GM18867 (cell line): ENCODE measurements at regions not wholly inside any gene's neighbourhood (a gene's known extent, or its start where the extent isn't known, plus 50 kb on each side); places are given as distances from the start of the nearest gene placed in this dataset.

ENCODE experiments used
- ATAC-seq: cut with Tn5 transposase; IDR thresholded peaks from one replicate; pipeline ENCODE4 v1.9.1; 2021; ENCODE audit warnings: mild to moderate bottlenecking, moderate library complexity; ENCODE audit not compliant: unreplicated experiment

GRCh38 chr10:89829262-89829886, 128.0 kb downstream of the KIF20B start:
- no peak for ATAC-seq

- ATAC-seq, result no peak
Observed at GRCh38 chr10:89829887-89830269, 128.5 kb downstream of the KIF20B start.

- no peak for ATAC-seq
Observed at GRCh38 chr10:89830624-89831023, 129.2 kb downstream of the KIF20B start.

GRCh38 chr10:89836840-89837164, 135.4 kb downstream of the KIF20B start:
- no peak for ATAC-seq

GRCh38 chr10:89837165-89838043, 136.0 kb downstream of the KIF20B start:
- peak; percentile 39 for ATAC-seq

GRCh38 chr10:89838044-89838615, 136.7 kb downstream of the KIF20B start:
- ATAC-seq, result no peak

- ATAC-seq, result no peak
Observed at GRCh38 chr10:89845541-89846280, 144.3 kb downstream of the KIF20B start.

- ATAC-seq, result no peak
Observed at GRCh38 chr10:89846281-89846630, 144.9 kb downstream of the KIF20B start.

- no peak for ATAC-seq
Observed at GRCh38 chr10:89846786-89847185, 145.4 kb downstream of the KIF20B start.

- no peak for ATAC-seq
Observed at GRCh38 chr10:89852872-89853271, 151.5 kb downstream of the KIF20B start.

GRCh38 chr10:89853781-89854191, 152.4 kb downstream of the KIF20B start:
- ATAC-seq, result no peak

GRCh38 chr10:89857431-89858042, 156.1 kb downstream of the KIF20B start:
- ATAC-seq, result no peak

GRCh38 chr10:89861199-89861573, 159.8 kb downstream of the KIF20B start:
- no peak for ATAC-seq

GRCh38 chr10:89861584-89862301, 160.4 kb downstream of the KIF20B start:
- ATAC-seq, result no peak

- ATAC-seq, result no peak
Observed at GRCh38 chr10:89867964-89868363, 166.6 kb downstream of the KIF20B start.

- ATAC-seq, result no peak
Observed at GRCh38 chr10:89869180-89869579, 167.8 kb downstream of the KIF20B start.

GRCh38 chr10:89869592-89870156, 168.3 kb downstream of the KIF20B start:
- ATAC-seq, result no peak

- ATAC-seq, result no peak
Observed at GRCh38 chr10:89870936-89871335, 169.5 kb downstream of the KIF20B start.

GRCh38 chr10:89873055-89873454, 171.7 kb downstream of the KIF20B start:
- ATAC-seq, result peak; percentile 84

GRCh38 chr10:89875557-89875956, 174.2 kb downstream of the KIF20B start:
- no peak for ATAC-seq
